Stimulated activated naive CD8-positive, alpha-beta T cell treated with anti-CD3 and anti-CD28 coated beads, Interleukin-15, Interleukin-2, amounts not matched to agents 100 U/mL and 50 U/mL, for 24 hours (primary cell): ENCODE measurements at regions not wholly inside any gene's neighbourhood (a gene's known extent, or its start where the extent isn't known, plus 50 kb on each side); places are given as distances from the start of the nearest gene placed in this dataset.

Experiments
- ATAC-seq: fragments of 150-1000 bp; cut with Tn5 transposase; one replicate; pipeline ENCODE4 v1.10.0; 2021
- DNase-seq: peaks from one replicate; pipeline ENCODE4 v3.0.0; 2021

DNA sequence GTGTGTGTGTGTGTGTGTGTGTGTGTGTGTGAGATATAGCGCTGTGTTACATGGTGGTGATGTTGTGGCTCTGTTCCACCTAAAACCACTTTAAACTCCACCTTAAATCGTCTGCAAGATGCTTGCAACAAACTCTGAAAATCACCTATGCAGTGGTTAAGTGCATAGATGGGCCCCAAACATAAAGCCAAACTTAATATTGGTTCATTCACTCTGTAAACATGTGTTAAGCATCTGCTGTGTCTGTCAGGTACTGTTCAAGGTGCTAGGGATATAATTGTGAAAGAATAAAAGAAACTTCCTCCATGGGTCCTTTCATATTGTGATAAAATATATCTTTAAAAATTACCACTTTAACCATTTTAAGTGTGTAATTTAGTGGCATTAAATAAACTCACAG is 645.4 kb upstream of the SORCS1 start:
- no peak for ATAC-seq
- DNase-seq: no peak

DNA sequence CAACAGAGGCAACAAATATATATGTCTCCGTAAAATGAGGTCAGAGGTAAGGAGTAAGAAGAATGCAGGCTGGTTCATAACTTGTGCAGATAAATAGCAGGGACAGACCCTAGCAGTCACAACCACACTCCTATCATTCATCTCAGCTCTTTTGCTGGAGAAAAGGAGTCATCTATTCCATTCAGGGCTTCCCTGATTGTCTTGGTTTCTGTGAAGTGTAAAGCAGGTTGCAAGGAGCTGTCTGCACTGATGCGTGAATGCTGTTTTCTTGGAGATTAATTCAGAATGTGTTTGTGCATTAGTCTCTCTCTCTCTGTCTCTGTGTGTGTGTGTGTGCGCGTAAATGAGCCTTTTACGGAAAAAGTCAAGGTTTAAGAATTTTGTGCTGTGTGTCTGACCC is 643.3 kb upstream of the SORCS1 start:
- no peak for ATAC-seq
- no peak for DNase-seq

DNA sequence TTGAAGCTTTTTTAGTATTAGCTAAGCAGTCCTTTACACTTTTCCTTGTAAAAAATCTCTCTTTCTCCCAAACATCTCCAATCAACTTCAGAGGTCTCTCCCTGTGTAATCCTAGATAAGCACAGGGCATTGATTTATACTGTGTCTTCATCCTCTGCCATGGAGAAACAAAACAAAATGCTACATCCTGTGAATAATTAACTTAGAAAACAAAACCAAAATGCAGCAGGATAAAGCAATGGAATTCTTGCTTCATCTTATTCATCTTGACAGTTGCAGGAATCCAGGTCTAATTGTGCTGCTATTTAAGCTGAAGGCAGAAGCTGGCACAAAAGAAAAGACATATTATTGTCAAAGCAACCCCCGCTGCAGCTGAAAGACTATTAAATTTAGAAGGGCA is 641.5 kb upstream of the SORCS1 start:
- DNase-seq (no peak), ATAC-seq (no peak)

- no peak for DNase-seq
- no peak for ATAC-seq
These were observed 639.0 kb upstream of the SORCS1 start for GRCh38 chr10:107803546-107803945.

- ATAC-seq (no peak), DNase-seq (no peak)
These were observed 635.6 kb upstream of the SORCS1 start for GRCh38 chr10:107800061-107800460.

DNA sequence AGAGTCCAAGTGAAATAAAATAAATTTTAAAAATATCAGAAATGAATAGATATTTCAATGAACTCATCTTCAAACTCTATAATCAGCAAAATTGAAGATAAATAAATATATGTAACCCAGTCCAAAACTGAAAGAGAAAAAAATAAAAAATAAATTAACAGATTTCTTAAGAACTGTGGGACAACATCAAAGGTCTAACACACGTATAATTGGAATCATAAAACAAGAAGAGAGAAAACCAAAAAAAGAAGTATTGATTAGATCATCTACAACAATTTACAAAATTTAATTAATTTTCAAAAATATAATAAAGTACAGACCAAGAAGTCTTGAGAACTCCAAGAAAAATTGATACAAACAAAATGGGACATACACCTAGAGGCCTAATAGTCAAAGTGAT is 625.8 kb upstream of the SORCS1 start:
- ATAC-seq (no peak), DNase-seq (no peak)

GRCh38 chr10:107771066-107771465 is 606.6 kb upstream of the SORCS1 start:
- DNase-seq: no peak
- ATAC-seq: no peak

DNA sequence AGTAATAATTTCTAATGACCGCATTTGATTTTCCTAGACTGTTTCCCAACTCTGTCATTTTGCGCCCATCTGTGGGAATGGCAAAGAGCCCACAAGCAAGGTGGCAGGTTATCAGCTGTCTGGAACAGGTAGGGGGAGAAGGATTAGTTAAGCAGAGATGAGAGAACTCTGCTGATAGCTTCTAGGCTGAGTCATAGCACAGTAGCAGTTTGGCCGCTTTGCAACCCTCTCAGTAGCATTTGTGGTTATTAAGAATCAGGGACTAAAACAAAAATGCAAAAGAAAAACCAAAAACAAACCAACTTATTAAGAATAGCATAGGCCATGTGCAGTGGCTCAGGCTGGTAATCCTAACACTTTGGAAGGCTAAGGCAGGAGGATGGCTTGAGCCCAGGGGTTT is 602.7 kb upstream of the SORCS1 start:
- ATAC-seq (no peak), DNase-seq (no peak)

GRCh38 chr10:107754814-107755213 is 590.3 kb upstream of the SORCS1 start:
- DNase-seq: no peak
- no peak for ATAC-seq

- ATAC-seq (no peak), DNase-seq (no peak)
These were observed 584.7 kb upstream of the SORCS1 start for GRCh38 chr10:107749235-107749634.

DNA sequence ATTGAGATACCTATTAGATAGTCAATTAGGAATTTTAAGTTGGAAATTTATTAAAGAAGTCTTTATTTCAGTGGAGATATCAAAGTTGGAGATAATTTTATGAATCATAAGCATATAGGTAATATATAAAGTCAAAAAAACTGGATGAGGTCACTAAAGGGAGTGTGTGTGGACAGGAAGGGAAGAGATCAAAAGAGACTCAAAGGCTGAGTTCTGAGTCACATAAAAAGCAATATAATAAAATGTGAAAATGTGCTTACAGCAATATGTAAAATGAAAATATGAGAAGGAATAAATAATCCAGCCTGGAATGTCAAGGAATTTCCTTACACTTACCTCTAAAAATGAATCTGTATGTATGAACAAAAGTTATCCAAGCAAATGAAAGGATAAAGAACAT is 583.3 kb upstream of the SORCS1 start:
- ATAC-seq: no peak
- no peak for DNase-seq

GRCh38 chr10:107741971-107742370 is 577.5 kb upstream of the SORCS1 start:
- DNase-seq: no peak
- ATAC-seq: no peak

GRCh38 chr10:107740962-107741690 is 576.6 kb upstream of the SORCS1 start:
- DNase-seq (no peak), ATAC-seq (no peak)

DNA sequence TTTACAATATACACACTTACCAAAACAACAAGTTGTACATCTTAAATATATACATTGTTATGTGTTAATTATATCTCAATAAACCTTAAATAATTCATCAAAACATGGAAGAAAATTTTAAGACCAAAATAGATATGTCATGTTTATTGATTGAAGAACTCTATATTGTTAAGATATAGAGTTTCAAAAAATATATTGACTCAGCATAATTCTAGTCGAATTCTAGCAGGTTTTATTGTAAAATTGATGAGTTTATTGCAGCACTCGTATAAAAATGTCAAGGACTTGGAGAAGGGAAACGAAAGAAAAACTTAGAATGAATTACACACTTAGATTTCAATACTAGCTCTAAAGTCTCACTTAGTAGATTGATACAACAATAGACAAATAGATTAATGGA is 575.4 kb upstream of the SORCS1 start:
- ATAC-seq (no peak), DNase-seq (no peak)

- ATAC-seq: no peak
- DNase-seq: no peak
These were observed 569.0 kb upstream of the SORCS1 start for GRCh38 chr10:107733328-107734130.

DNA sequence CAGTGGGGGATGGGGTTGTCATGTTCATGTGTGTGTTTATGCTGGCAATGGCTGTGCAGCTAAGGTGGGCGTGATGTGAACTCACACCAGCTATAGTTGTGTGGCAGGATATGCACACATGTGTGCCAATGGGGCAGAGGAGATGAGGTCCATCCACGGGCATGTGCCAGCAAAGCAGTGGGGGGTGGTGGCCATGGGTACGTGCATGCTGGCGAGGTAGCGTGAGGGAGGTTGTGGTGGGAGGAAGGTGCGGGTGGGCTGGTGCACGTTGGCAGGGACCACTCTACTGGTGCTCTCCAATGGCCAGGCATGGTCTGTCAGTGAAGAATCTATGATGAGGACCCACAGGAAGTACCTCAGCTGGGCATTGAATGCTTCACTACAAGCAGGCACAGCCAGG is 567.5 kb upstream of the SORCS1 start:
- DNase-seq (no peak), ATAC-seq (no peak)

- DNase-seq: no peak
- ATAC-seq: no peak
These were observed 564.3 kb upstream of the SORCS1 start for GRCh38 chr10:107728807-107729206.

GRCh38 chr10:107727767-107728317 is 563.3 kb upstream of the SORCS1 start:
- DNase-seq (no peak), ATAC-seq (no peak)

DNA sequence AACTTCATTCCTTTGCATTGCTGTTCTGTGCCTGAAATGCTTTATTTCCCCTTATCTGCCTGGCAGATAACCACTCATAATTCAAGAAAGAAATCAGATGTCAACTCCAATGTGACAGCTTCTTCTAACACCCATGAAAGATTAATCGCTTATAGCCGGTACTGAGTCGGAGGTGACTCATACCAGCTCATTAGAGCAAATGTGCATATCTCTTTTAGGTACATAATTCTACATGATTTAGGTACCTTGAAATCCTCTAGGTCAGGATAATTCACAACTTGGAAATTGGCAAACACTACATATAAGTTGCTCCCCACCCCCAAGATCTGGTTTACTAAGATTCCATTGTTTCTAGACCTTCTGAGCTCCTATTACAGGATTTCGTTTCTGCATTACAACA is 554.4 kb upstream of the SORCS1 start:
- DNase-seq (no peak), ATAC-seq (no peak)

GRCh38 chr10:107717046-107717445 is 552.5 kb upstream of the SORCS1 start:
- ATAC-seq (no peak), DNase-seq (no peak)

DNA sequence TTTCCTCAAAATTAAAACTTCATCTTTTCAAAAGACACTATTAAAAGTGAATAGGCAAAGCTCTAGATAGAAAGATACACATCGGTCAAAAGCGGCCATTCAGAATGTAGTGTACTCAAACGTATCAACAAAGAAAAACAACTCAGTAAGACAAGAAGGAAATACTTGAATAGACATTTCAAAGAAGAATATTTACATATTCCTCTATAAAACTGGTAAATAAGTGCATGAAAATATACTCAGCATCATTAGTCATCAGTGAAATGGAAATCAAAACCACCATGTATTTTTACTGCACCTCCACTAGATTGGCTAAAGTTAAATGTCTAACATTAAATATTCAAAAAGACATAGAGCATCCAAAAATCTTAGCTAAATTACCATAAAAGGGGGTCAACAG is 551.1 kb upstream of the SORCS1 start:
- DNase-seq (no peak), ATAC-seq (no peak)

GRCh38 chr10:107708981-107709380 is 544.5 kb upstream of the SORCS1 start:
- DNase-seq: no peak
- no peak for ATAC-seq

DNA sequence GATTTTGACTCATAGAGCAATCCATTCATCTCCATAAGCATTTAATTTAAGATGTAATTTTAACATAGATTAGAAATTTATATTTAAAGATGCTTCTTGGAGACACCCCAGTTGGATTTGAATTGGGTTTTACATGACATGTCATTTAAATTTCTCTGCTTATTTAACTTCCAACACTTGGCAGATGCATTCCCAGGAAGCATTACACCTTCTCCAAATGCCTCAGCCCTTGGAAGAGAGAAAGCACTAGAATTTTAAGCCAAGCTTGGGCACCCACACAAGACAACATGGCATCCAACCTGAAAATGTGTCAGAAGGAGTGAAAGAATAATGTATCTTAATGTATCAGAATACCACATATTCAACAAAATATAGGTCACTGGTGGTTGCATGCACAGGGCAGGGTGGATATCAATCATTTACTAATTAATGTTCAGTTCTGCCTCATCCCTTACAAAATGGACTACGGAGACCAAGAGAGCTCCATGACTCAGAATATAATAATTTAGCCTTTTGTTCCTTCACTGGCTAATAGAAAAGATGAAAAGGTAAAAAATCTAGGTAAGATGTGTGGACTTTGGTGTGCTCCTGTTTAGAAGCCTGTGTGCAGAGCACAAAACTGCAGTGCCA is 541.7 kb upstream of the SORCS1 start:
- no peak for ATAC-seq

More for the DNA sequence above, 541.7 kb upstream of the SORCS1 start:
- DNase-seq: no peak
